ENCODE measurements at regions not wholly inside any gene's neighbourhood (a gene's known extent, or its start where the extent isn't known, plus 50 kb on each side); places are given as distances from the start of the nearest gene placed in this dataset.

DNA sequence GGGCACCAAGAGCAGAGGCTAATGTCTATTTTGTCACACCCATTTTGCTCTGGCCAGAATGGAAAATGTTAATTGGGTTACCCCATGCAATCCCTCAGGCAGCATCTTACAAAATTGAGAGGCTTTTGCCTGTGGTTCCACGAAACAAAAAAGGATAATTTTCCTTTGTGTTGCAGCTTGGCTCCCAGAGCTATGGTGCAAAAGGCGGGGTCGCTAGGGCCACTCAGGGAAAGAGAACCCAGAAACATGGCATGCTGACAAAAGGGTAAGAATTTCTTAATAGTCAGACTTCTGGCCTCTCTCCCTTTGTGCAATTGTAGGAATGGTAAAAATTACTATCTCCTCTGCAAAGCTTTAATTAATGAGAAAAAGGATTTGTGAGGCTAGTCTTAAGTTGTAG is 119.6 kb upstream of the BANK1 start:
- Histone ChIP-seq H3K27me3 (no peaks in the 10 kb centered on the region), H3K4me3 (no peak overlapping the region), H3K9me2 (replicated peaks; ENCODE audit: insufficient read depth) (no peaks in the 10 kb centered on the region), H3K4me2 (no peak overlapping the region), H4K20me1 (ENCODE audit: insufficient read depth, poor library complexity, severe bottlenecking) (no peaks in the 10 kb centered on the region), H3K4me1 (ENCODE audit: insufficient read depth) (no peaks in the 10 kb centered on the region), H3K27ac (no peak overlapping the region), H3K36me3 (replicated peaks; ENCODE audit: insufficient read depth, low read depth) (no peaks in the 10 kb centered on the region), H2AFZ (no peak overlapping the region), H3K9me3 (ENCODE audit: low read depth) (no peaks in the 10 kb centered on the region), H3K79me2 (no peaks in the 10 kb centered on the region)
- 97% methylated on average over 3 of the region's 3 CpGs for WGBS (ENCODE audit: low lambda C conversion rate, missing lambda C conversion rate)
- TF ChIP-seq, protein P1, sequence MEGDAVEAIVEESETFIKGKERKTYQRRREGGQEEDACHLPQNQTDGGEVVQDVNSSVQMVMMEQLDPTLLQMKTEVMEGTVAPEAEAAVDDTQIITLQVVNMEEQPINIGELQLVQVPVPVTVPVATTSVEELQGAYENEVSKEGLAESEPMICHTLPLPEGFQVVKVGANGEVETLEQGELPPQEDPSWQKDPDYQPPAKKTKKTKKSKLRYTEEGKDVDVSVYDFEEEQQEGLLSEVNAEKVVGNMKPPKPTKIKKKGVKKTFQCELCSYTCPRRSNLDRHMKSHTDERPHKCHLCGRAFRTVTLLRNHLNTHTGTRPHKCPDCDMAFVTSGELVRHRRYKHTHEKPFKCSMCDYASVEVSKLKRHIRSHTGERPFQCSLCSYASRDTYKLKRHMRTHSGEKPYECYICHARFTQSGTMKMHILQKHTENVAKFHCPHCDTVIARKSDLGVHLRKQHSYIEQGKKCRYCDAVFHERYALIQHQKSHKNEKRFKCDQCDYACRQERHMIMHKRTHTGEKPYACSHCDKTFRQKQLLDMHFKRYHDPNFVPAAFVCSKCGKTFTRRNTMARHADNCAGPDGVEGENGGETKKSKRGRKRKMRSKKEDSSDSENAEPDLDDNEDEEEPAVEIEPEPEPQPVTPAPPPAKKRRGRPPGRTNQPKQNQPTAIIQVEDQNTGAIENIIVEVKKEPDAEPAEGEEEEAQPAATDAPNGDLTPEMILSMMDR (IDR thresholded peaks at IDR 0.05; ENCODE audit: poor library complexity): no peak
- TF ChIP-seq EZH2phosphoT487 (IDR thresholded peaks at IDR 0.05; ENCODE audit: low read depth, severe bottlenecking, unreplicated experiment) (no peak), EZH2 (IDR thresholded peaks at IDR 0.05; ENCODE audit: borderline replicate concordance) (no peak)
- DNase-seq (ENCODE audit: low spot score): no peak

DNA sequence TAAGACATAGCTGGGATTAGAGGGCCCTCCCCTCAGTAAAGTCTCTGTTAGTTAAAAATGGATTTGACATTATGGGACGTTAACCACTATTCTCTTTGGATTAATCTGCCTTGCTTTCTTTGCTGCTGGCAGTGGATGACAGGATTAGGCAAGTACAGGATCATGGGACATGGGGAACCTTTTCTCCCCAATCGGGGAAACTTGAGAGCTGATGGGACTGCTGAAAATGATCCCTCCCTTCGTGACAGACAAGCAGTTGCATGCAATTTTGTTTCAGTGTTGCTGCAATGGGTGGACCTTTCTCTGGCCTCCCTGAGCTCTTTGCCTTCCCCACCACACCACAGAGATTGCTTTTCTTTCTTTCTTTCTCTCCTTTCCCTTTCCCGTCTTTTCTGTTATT is 120.2 kb upstream of the BANK1 start:
- Histone ChIP-seq H3K9me3 (ENCODE audit: low read depth) (no peaks in the 10 kb centered on the region), H3K4me2 (no peak overlapping the region), H3K4me3 (no peak overlapping the region), H3K27me3 (no peaks in the 10 kb centered on the region), H3K27ac (no peak overlapping the region), H2AFZ (no peak overlapping the region), H3K9me2 (replicated peaks; ENCODE audit: insufficient read depth) (no peaks in the 10 kb centered on the region), H3K79me2 (no peaks in the 10 kb centered on the region), H4K20me1 (ENCODE audit: insufficient read depth, poor library complexity, severe bottlenecking) (no peaks in the 10 kb centered on the region), H3K36me3 (replicated peaks; ENCODE audit: insufficient read depth, low read depth) (no peaks in the 10 kb centered on the region), H3K4me1 (ENCODE audit: insufficient read depth) (no peaks in the 10 kb centered on the region)
- no peak for TF ChIP-seq EZH2phosphoT487 (IDR thresholded peaks at IDR 0.05; ENCODE audit: low read depth, severe bottlenecking, unreplicated experiment)
- no peak for TF ChIP-seq EZH2 (IDR thresholded peaks at IDR 0.05; ENCODE audit: borderline replicate concordance)
- no peak for DNase-seq (ENCODE audit: low spot score)
- WGBS (ENCODE audit: low lambda C conversion rate, missing lambda C conversion rate): 89% methylated on average over 4 of the region's 4 CpGs

GRCh38 chr4:101669832-101670188 is 120.7 kb upstream of the BANK1 start:
- Histone ChIP-seq H4K20me1 (ENCODE audit: insufficient read depth, poor library complexity, severe bottlenecking) (no peaks in the 10 kb centered on the region), H3K4me2 (no peak overlapping the region), H3K4me1 (ENCODE audit: insufficient read depth) (no peaks in the 10 kb centered on the region), H3K9me3 (ENCODE audit: low read depth) (no peaks in the 10 kb centered on the region), H3K27me3 (no peaks in the 10 kb centered on the region), H2AFZ (no peak overlapping the region), H3K27ac (no peak overlapping the region), H3K36me3 (replicated peaks; ENCODE audit: insufficient read depth, low read depth) (no peaks in the 10 kb centered on the region), H3K9me2 (replicated peaks; ENCODE audit: insufficient read depth) (no peaks in the 10 kb centered on the region), H3K79me2 (no peaks in the 10 kb centered on the region), H3K4me3 (no peak overlapping the region)
- TF ChIP-seq EZH2 (IDR thresholded peaks at IDR 0.05; ENCODE audit: borderline replicate concordance) (no peak), EZH2phosphoT487 (IDR thresholded peaks at IDR 0.05; ENCODE audit: low read depth, severe bottlenecking, unreplicated experiment) (no peak)
- TF ChIP-seq, protein P1 (IDR thresholded peaks at IDR 0.05; ENCODE audit: poor library complexity): no peak
- no peak for DNase-seq (ENCODE audit: low spot score)
- WGBS (ENCODE audit: low lambda C conversion rate, missing lambda C conversion rate): 96% methylated on average over 1 of the region's 1 CpG

- TF ChIP-seq EZH2 (IDR thresholded peaks at IDR 0.05; ENCODE audit: borderline replicate concordance): no peak
- no peaks in the 10 kb centered on the region for H3K79me2 ChIP-seq
- no peak for DNase-seq (ENCODE audit: low spot score)
- no peaks in the 10 kb centered on the region for H3K9me3 ChIP-seq (ENCODE audit: low read depth)
- no peaks in the 10 kb centered on the region for H3K4me1 ChIP-seq (ENCODE audit: insufficient read depth)
- no peak overlapping the region for H3K4me2 ChIP-seq
- no peaks in the 10 kb centered on the region for H3K9me2 ChIP-seq (replicated peaks; ENCODE audit: insufficient read depth)
- WGBS (ENCODE audit: low lambda C conversion rate, missing lambda C conversion rate): 88% methylated on average over 3 of the region's 3 CpGs
- H3K27ac ChIP-seq: no peak overlapping the region
- no peaks in the 10 kb centered on the region for H4K20me1 ChIP-seq (ENCODE audit: insufficient read depth, poor library complexity, severe bottlenecking)
- H3K4me3 ChIP-seq: no peak overlapping the region
- H3K27me3 ChIP-seq: no peaks in the 10 kb centered on the region
- no peak overlapping the region for H2AFZ ChIP-seq
- no peaks in the 10 kb centered on the region for H3K36me3 ChIP-seq (replicated peaks; ENCODE audit: insufficient read depth, low read depth)
Measured at GRCh38 chr4:101669138-101669831, 121.2 kb upstream of the BANK1 start.
